ENCODE measurements at regions not wholly inside any gene's neighbourhood (a gene's known extent, or its start where the extent isn't known, plus 50 kb on each side); places are given as distances from the start of the nearest gene placed in this dataset.
"Not testable (repeated sequence)": the region's sequence is repeated elsewhere in the genome, so short reads cannot be mapped to it uniquely, and the experiment has no call there.

- ATAC-seq (no peak), DNase-seq (no peak)
Measured at GRCh38 chr16:59701963-59702930, 968.1 kb upstream of the GOT2 start.

DNA sequence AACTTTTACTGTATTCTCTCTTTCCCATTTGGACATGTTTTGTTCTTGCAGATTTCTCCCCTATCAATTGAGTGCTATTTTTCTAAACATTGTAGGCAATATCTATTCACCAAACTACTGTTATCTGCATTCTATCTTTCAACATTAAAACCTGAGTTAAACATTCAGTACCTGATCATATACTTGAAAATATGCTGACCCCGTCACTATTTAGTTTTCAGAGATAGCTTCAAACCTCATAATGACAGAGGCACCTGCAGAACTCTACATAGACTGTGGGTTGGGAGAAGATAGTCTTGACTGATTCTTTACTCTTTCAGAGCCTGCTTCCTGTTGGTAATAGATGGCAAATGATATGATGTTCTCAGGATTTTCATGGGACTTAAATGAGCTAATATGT is 965.7 kb upstream of the GOT2 start:
- no peak for DNase-seq
- no peak for ATAC-seq

GRCh38 chr16:59698346-59699020 is 964.4 kb upstream of the GOT2 start:
- ATAC-seq: no peak

GRCh38 chr16:59697761-59698160 is 963.6 kb upstream of the GOT2 start:
- DNase-seq: no peak
- no peak for ATAC-seq

More at GRCh38 chr16:59698346-59699020, 964.4 kb upstream of the GOT2 start:
- DNase-seq: no peak

- ATAC-seq: no peak
- no peak for DNase-seq
Measured at GRCh38 chr16:59697236-59697635, 963.1 kb upstream of the GOT2 start.

DNA sequence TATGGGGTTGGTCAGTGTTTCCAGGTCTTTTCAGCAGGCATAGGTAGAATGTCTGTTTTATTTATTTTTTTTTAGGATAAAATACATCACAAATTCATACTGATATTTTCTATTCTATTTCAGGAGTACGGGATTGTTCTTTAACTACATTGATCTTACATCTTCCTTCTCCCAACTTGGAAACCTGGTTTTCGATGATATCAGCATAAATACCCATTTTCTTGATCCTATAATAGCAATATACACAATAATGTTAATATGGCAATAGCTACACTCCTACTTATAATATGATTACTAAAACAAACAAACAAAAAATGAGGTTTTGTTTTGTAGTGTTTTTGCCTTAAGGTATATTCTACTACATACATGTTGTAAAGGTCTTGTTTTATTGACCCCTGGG is 962.4 kb upstream of the GOT2 start:
- DNase-seq (no peak), ATAC-seq (no peak)

DNA sequence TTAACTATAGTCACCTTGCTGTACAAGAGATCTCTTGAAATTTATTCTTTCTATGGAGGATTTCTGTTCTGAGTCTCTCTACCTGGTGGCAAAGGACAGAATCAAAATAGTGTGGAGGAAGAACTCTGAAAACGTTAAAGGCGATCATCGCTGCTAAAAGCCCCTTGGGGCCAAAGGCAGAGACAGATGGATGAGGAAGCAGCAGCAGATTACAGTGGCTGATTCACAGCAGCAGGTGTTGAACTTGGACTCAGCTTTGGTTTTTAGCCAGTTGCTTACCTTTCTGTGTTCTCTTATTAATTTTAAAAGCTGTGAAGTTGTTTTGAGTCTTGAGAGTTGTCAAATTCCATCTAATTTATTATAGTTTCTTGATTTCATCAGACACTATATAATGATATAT is 956.1 kb upstream of the GOT2 start:
- no peak for DNase-seq

GRCh38 chr16:59688006-59688405 is 953.9 kb upstream of the GOT2 start:
- no peak for DNase-seq
- ATAC-seq: no peak

More for the DNA sequence above, 956.1 kb upstream of the GOT2 start:
- no peak for ATAC-seq

- no peak for DNase-seq
- no peak for ATAC-seq
Measured at GRCh38 chr16:59686405-59686804, 952.3 kb upstream of the GOT2 start.

- ATAC-seq: no peak
- no peak for DNase-seq
Measured at GRCh38 chr16:59684911-59685310, 950.8 kb upstream of the GOT2 start.

DNA sequence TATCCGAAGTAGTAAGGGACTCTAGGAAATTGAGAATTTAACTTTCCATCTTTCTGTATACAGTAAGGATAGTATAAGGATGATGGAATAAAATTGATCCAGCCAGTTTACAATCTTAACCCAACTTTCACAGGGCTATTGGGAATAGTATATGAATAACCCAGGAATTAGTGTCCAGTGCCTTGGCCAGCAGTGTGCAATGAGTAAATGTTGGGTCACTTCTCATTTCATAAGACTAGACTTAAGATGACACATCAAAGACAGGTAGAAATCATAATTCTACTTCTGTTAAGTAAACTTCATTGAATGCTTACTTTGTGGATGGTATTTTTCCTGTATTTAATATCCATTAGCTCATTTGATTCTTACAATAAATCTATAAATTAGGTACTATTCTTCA is 949.6 kb upstream of the GOT2 start:
- DNase-seq (no peak), ATAC-seq (no peak)

GRCh38 chr16:59665618-59666220 is 931.6 kb upstream of the GOT2 start:
- ATAC-seq (no peak), DNase-seq (no peak)

DNA sequence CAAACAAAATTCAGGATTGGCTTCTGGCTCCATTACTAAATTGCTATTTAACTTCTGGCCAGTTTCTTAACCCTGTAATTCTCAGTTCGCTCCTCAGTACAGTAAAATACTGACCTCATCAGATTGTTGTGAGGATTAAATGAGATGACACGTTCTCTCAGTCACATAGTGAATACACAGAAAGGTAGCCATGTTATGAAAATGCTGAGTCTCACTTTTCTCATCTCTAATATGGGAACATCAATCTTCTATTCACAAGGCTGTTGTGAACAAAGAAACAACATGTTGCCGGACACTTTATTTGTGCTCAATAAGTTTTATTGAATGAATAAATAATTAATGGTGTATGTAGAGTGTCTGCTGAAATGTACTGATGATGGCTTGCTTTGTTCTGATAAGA is 924.5 kb upstream of the GOT2 start:
- no peak for ATAC-seq
- no peak for DNase-seq

GRCh38 chr16:59655031-59655430 is 920.9 kb upstream of the GOT2 start:
- DNase-seq (no peak), ATAC-seq (no peak)

DNA sequence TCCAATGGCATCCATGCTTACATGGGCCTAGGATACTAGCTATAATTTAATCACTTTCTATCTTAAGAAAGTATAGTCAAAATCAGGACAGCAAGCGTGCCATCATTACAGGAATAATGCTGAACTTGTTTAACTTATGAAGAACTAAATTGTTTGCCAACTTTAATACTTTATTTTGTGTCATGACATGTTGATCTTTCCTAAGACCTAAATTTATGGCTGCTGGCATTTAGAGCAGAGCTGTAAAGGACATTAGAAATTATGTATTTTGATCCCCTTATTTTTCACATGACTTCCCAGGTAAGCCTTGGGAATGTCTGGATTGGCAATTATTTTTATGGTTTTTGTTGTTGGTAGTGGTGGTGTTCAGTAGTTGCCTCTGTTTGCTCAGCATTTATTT is 920.3 kb upstream of the GOT2 start:
- no peak for DNase-seq
- no peak for ATAC-seq

DNA sequence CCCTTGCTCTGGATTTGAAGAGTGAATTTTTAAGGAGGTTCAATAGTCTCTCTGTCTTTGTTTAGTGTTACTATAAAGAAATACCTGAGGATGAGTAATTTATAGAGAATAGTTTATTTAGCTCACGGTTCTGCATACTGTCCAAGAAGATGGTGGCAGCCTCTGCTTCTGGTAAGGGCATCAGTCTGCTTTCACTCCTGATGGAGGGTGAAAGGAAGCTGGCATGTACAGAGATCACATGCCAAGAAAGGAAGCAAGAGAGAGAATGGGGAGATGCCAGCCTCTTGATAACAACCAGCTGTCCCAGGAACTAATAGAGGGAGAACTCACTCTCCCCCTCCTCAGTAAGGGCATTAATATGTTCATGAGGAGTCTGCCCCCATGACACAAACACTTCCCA is 917.5 kb upstream of the GOT2 start:
- ATAC-seq: no peak

GRCh38 chr16:59645194-59645593 is 911.1 kb upstream of the GOT2 start:
- DNase-seq (no peak), ATAC-seq (no peak)

More for the DNA sequence above, 917.5 kb upstream of the GOT2 start:
- DNase-seq: no peak

DNA sequence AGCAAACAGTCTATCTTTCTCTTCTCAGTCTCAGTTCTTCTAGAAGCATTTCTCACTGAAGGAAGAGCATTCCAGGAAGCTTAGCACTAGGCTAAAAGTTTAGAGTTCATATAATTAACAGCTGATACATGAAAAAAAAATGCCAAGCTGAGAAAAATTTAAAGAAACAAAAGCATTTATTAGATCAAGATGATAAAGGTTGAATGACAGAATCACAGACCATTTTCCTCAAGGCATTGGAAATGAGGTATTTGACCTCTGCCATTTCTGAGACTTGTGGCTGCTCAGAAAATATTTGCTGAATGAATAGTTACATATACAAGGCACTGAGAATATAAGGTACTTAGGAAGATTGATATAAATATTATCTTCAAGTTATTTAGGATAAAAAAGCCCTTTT is 901.6 kb upstream of the GOT2 start:
- DNase-seq (no peak), ATAC-seq (no peak)

GRCh38 chr16:59634951-59635350 is 900.8 kb upstream of the GOT2 start:
- DNase-seq (no peak), ATAC-seq (no peak)

- no peak for DNase-seq
- ATAC-seq: no peak
Measured at GRCh38 chr16:59634004-59634579, 900.0 kb upstream of the GOT2 start.

DNA sequence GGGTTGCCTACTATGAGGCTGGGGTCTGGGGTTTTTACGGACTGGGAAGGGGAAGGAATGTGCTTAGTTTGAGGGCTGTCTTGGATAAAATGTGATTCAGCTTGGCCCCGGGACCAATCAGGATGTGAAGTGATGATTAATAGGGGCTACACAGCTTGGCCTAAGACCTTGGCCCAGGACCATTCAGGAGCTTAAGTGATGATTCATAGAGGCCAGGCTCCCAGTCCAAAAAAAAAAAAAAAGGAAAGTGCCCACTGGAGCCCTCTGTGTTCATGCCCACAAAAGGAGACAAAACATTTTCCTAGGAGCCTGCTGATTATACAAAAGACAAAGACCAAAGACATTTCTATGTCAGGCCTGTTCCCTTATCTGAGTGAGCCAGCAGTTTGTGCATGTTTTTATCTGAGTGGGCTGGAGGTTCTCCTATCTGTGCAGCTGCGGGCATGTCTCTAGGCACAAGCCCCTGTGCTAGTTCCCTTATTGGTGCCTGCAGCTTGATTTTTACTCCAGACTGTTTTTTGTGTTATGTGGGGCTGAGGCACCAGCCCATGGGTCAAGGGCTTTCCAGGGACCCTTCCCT is 898.2 kb upstream of the GOT2 start:
- DNase-seq (no peak), ATAC-seq (no peak)

DNA sequence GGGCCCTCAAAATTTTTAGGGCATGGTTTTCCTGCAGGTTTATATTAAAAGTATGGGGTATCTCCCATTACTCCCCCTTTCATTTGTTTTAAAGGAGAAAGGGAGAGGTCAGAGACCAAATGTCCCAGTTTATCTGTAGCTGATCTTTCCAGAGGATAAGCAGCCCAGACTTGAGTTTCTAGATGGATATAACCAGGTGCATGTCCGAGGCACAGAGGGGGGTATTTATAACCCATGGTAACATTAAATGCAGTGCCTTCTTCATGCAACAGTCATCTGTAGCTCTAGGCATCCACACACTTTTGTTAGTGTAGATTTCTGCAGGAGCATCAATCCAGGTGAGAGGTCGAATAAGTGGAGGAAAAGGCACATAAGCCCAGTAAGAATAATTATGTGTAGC is 890.3 kb upstream of the GOT2 start:
- ATAC-seq, DNase-seq: not testable (repeated sequence)
